SK-N-SH (cell line): ENCODE measurements at regions not wholly inside any gene's neighbourhood (a gene's known extent, or its start where the extent isn't known, plus 50 kb on each side); places are given as distances from the start of the nearest gene placed in this dataset.

Source experiments
- CTCF ChIA-PET: fragments of 300-600, 350-600 bp; formaldehyde crosslinking; extraction: SDS; loops from one replicate; lab custom pipeline; 2021; lab: Yijun Ruan, JAX
- POLR2A ChIA-PET: fragments of 350-600 bp; sonication (Branson Sonifier 250); formaldehyde crosslinking; extraction: SDS; loops from one replicate; lab custom pipeline; 2020; ENCODE audit warnings: antibody characterized with exemption, inconsistent platforms; lab: Yijun Ruan, JAX
- DNase-seq: peaks from one replicate; pipeline ENCODE4 v3.0.0; 2012
- H2AFZ ChIP-seq: fragments of 200-600 bp; sonication (generic); 2 replicates; pipeline ENCODE4 v1.8.1; 2016; ENCODE audit warnings: antibody characterized with exemption, mild to moderate bottlenecking, low read depth
- H3F3A ChIP-seq: fragments of 200-600 bp; sonication (generic); replicated peaks from 2 replicates; pipeline ENCODE3; 2016; ENCODE audit warnings: antibody characterized with exemption, mild to moderate bottlenecking; ENCODE audit not compliant: insufficient read depth
- H3K27ac ChIP-seq, 2 experiments: fragments of 200-500 bp in 1 of 2; fragments of 200-600 bp in 1 of 2; sonication (Bioruptor generic) in 1 of 2; sonication (generic), shearing (Covaris generic) in 1 of 2; 2 replicates each; pipeline versions ENCODE4 v1.5.1 to v1.6.1; 2014 to 2016; ENCODE audit warnings: low read depth in 2 of 2, inconsistent platforms in 1 of 2, low read length in 1 of 2, mild to moderate bottlenecking in 1 of 2, mixed read lengths in 1 of 2
- H3K27me3 ChIP-seq: fragments of 200-600 bp; sonication (generic), shearing (Covaris generic); 2 replicates; pipeline ENCODE4 v1.6.1; 2016; ENCODE audit warnings: mixed run types; ENCODE audit not compliant: insufficient read depth
- H3K36me3 ChIP-seq, 2 experiments: fragments of 200-500 bp in 1 of 2; fragments of 200-600 bp in 1 of 2; sonication (Bioruptor generic) in 1 of 2; sonication (generic) in 1 of 2; replicated peaks in 1 of 2; 2 replicates each; pipeline versions ENCODE3 to v1.5.1; 2014 to 2016; ENCODE audit warnings: low read length in 1 of 2, mild to moderate bottlenecking in 1 of 2; ENCODE audit not compliant: insufficient read depth in 2 of 2, control insufficient read depth in 1 of 2
- H3K4me1 ChIP-seq, 2 experiments: fragments of 200-500 bp in 1 of 2; fragments of 200-600 bp in 1 of 2; sonication (Bioruptor generic) in 1 of 2; sonication (generic), shearing (Covaris generic) in 1 of 2; 2 replicates each; pipeline versions ENCODE4 v1.5.1 to v1.6.1; 2014 to 2016; ENCODE audit warnings: low read depth in 1 of 2, low read length in 1 of 2, mixed run types in 1 of 2; ENCODE audit not compliant: insufficient read depth in 2 of 2, control insufficient read depth in 1 of 2
- H3K4me2 ChIP-seq: fragments of 200-600 bp; sonication (generic), shearing (Covaris generic); 2 replicates; pipeline ENCODE4 v1.6.1; 2017; ENCODE audit warnings: mixed run types
- H3K4me3 ChIP-seq, 2 experiments: fragments of 200-500 bp in 1 of 2; fragments of 200-600 bp in 1 of 2; sonication (Bioruptor generic) in 1 of 2; sonication (generic), shearing (Covaris generic) in 1 of 2; 2 replicates each; pipeline versions ENCODE4 v1.5.1 to v1.8.1; 2014 to 2016; ENCODE audit warnings: low read depth in 2 of 2, inconsistent platforms in 1 of 2, low read length in 1 of 2, mild to moderate bottlenecking in 1 of 2, mixed read lengths in 1 of 2, moderate library complexity in 1 of 2
- H3K79me2 ChIP-seq: fragments of 200-600 bp; sonication (generic); 2 replicates; pipeline ENCODE4 v1.8.1; 2017; ENCODE audit warnings: mild to moderate bottlenecking; ENCODE audit not compliant: insufficient read depth
- H3K9ac ChIP-seq: fragments of 200-600 bp; sonication (generic); 2 replicates; pipeline ENCODE4 v1.6.1; 2017; ENCODE audit warnings: mixed run types
- H3K9me2 ChIP-seq: fragments of 200-600 bp; sonication (generic); 2 replicates; pipeline ENCODE4 v1.6.1; 2017; ENCODE audit warnings: mixed run types
- H3K9me3 ChIP-seq: fragments of 200-600 bp; sonication (generic); 2 replicates; pipeline ENCODE4 v1.6.1; 2017; ENCODE audit warnings: mixed run types, mild to moderate bottlenecking, moderate library complexity
- H4K20me1 ChIP-seq: fragments of 200-600 bp; sonication (generic); 2 replicates; pipeline ENCODE4 v1.6.1; 2017; ENCODE audit warnings: mild to moderate bottlenecking, mixed run types; ENCODE audit not compliant: insufficient read depth
- EP300 ChIP-seq, 2 experiments: IDR thresholded peaks; 2 replicates each; pipeline versions ENCODE4 v1.4.0 to v1.6.1; 2012; ENCODE audit warnings: borderline replicate concordance in 1 of 2, low read depth in 1 of 2, low read length in 1 of 2
- FOSL2 ChIP-seq: IDR thresholded peaks from 2 replicates; pipeline ENCODE4 v1.4.0; 2012; ENCODE audit warnings: low read depth, mild to moderate bottlenecking, moderate library complexity, borderline replicate concordance
- FOXJ3 ChIP-seq: sonication (generic); formaldehyde crosslinking; IDR thresholded peaks from 2 replicates; pipeline ENCODE4 v1.5.1; 2020; ENCODE audit warnings: mild to moderate bottlenecking, missing genetic modification reagents
- FOXM1 ChIP-seq: IDR thresholded peaks from 2 replicates; pipeline ENCODE4 v1.4.0; 2012; ENCODE audit warnings: low read depth, mild to moderate bottlenecking
- GABPA ChIP-seq: IDR thresholded peaks from 2 replicates; pipeline ENCODE4 v1.4.0; 2012; ENCODE audit warnings: low read depth, mild to moderate bottlenecking
- GATA2 ChIP-seq: sonication (generic); formaldehyde crosslinking; IDR thresholded peaks from 2 replicates; pipeline ENCODE4 v1.5.0; 2020; ENCODE audit warnings: mild to moderate bottlenecking, missing genetic modification reagents
- JUND ChIP-seq: IDR thresholded peaks from 2 replicates; pipeline ENCODE4 v1.4.0; 2012
- NFIC ChIP-seq: IDR thresholded peaks from 2 replicates; pipeline ENCODE4 v1.4.0; 2012; ENCODE audit warnings: borderline replicate concordance
- RAD21 ChIP-seq: IDR thresholded peaks from 2 replicates; pipeline ENCODE4 v1.6.1; 2012; ENCODE audit warnings: mild to moderate bottlenecking, low read length
- RCOR1 ChIP-seq: fragments of 150-350 bp; IDR thresholded peaks from 2 replicates; pipeline ENCODE4 v1.6.1; 2017; ENCODE audit warnings: antibody characterized with exemption, low read length
- SIN3A ChIP-seq: IDR thresholded peaks from 2 replicates; pipeline ENCODE4 v1.6.1; 2012; ENCODE audit warnings: low read depth, mild to moderate bottlenecking, low read length, moderate library complexity, borderline replicate concordance
- SMC3 ChIP-seq: IDR thresholded peaks from 2 replicates; pipeline ENCODE4 v1.6.1; 2012; ENCODE audit warnings: low read depth, low read length, improper control_type of control experiment
- TEAD4 ChIP-seq: IDR thresholded peaks from 2 replicates; pipeline ENCODE4 v1.4.0; 2012; ENCODE audit warnings: mild to moderate bottlenecking, borderline replicate concordance; ENCODE audit not compliant: insufficient read depth
- YY1 ChIP-seq: IDR thresholded peaks from 2 replicates; pipeline ENCODE4 v1.4.0; 2012; ENCODE audit warnings: low read depth, mild to moderate bottlenecking
- WGBS: methylation state at CpG from one replicate; pipeline ENCODE4 v1.1.6; 2017; ENCODE audit warnings: low lambda C conversion rate; 5-methylcytosine and 5-hydroxymethylcytosine counted together
- TF ChIP-seq, protein P1 (sequence below): fragments of 150-350 bp; IDR thresholded peaks from 2 replicates; pipeline ENCODE4 v1.6.1; 2016; ENCODE audit warnings: mild to moderate bottlenecking, low read depth, low read length
- TF ChIP-seq, protein P2 (sequence below): IDR thresholded peaks from 2 replicates; pipeline ENCODE4 v1.6.1; 2012; ENCODE audit warnings: mild to moderate bottlenecking, low read depth, low read length, moderate library complexity
- TF ChIP-seq, protein P3 (sequence below): fragments of 200-600 bp; sonication (generic); IDR thresholded peaks from 2 replicates; pipeline ENCODE4 v1.6.1; 2017; ENCODE audit warnings: antibody characterized with exemption, mild to moderate bottlenecking, moderate library complexity
- TF ChIP-seq, protein P4 (sequence below): IDR thresholded peaks from 2 replicates; pipeline ENCODE4 v1.4.0; 2012; ENCODE audit warnings: low read depth, borderline replicate concordance
- TF ChIP-seq, protein P5 (sequence below): IDR thresholded peaks from 2 replicates; pipeline ENCODE4 v1.4.0; 2012; ENCODE audit warnings: low read depth, borderline replicate concordance

DNA sequence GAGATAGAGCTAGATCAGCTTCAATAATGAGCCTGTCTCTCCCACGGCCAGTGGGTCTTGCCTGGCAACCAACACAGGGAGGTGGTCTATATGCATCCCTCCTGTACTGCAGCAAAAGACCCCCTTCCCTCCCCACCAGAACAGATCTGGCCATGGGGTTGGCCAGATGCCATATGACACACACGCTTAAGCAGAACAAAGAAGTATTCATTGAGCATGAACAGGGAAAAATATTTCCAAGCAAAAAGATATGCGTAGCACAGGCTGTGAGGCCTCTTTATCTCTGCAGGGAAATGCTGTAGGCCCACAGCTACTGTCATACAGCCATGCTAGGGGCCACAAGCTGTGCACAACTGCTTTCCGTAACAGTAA, 73.4 kb upstream of the NRSN1 start:
- ChIA-PET CTCF (no interaction called here), POLR2A (no interaction called here)

More for the DNA sequence above, 73.4 kb upstream of the NRSN1 start:
- Histone ChIP-seq H4K20me1 (no peaks in the 10 kb centered on the region), H3K36me3 (no peaks in the 10 kb centered on the region), H3K27me3 (no peaks in the 10 kb centered on the region), H3F3A (no peaks in the 10 kb centered on the region), H3K27ac (no peak overlapping the region)
- 33% methylated on average over 4 of the region's 4 CpGs for WGBS
- no peak for DNase-seq
- TF ChIP-seq SIN3A (no peak), FOSL2 (no peak), NFIC (no peak), GABPA (no peak), GATA2 (CRISPR knock-in tag) (no peak), EP300 (IDR thresholded peaks at IDR 0.05; ENCODE audit: borderline replicate concordance in 1 of 2, low read depth in 1 of 2, low read length in 1 of 2) (no peak), SMC3 (no peak), TEAD4 (no peak), FOXM1 (no peak), FOXJ3 (CRISPR knock-in tag) (no peak), YY1 (no peak), RCOR1 (no peak), RAD21 (no peak), JUND (no peak)
- TF ChIP-seq, protein P1, sequence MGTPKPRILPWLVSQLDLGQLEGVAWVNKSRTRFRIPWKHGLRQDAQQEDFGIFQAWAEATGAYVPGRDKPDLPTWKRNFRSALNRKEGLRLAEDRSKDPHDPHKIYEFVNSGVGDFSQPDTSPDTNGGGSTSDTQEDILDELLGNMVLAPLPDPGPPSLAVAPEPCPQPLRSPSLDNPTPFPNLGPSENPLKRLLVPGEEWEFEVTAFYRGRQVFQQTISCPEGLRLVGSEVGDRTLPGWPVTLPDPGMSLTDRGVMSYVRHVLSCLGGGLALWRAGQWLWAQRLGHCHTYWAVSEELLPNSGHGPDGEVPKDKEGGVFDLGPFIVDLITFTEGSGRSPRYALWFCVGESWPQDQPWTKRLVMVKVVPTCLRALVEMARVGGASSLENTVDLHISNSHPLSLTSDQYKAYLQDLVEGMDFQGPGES = no peak
- TF ChIP-seq, protein P2, sequence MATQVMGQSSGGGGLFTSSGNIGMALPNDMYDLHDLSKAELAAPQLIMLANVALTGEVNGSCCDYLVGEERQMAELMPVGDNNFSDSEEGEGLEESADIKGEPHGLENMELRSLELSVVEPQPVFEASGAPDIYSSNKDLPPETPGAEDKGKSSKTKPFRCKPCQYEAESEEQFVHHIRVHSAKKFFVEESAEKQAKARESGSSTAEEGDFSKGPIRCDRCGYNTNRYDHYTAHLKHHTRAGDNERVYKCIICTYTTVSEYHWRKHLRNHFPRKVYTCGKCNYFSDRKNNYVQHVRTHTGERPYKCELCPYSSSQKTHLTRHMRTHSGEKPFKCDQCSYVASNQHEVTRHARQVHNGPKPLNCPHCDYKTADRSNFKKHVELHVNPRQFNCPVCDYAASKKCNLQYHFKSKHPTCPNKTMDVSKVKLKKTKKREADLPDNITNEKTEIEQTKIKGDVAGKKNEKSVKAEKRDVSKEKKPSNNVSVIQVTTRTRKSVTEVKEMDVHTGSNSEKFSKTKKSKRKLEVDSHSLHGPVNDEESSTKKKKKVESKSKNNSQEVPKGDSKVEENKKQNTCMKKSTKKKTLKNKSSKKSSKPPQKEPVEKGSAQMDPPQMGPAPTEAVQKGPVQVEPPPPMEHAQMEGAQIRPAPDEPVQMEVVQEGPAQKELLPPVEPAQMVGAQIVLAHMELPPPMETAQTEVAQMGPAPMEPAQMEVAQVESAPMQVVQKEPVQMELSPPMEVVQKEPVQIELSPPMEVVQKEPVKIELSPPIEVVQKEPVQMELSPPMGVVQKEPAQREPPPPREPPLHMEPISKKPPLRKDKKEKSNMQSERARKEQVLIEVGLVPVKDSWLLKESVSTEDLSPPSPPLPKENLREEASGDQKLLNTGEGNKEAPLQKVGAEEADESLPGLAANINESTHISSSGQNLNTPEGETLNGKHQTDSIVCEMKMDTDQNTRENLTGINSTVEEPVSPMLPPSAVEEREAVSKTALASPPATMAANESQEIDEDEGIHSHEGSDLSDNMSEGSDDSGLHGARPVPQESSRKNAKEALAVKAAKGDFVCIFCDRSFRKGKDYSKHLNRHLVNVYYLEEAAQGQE = no peak
- TF ChIP-seq, protein P3, sequence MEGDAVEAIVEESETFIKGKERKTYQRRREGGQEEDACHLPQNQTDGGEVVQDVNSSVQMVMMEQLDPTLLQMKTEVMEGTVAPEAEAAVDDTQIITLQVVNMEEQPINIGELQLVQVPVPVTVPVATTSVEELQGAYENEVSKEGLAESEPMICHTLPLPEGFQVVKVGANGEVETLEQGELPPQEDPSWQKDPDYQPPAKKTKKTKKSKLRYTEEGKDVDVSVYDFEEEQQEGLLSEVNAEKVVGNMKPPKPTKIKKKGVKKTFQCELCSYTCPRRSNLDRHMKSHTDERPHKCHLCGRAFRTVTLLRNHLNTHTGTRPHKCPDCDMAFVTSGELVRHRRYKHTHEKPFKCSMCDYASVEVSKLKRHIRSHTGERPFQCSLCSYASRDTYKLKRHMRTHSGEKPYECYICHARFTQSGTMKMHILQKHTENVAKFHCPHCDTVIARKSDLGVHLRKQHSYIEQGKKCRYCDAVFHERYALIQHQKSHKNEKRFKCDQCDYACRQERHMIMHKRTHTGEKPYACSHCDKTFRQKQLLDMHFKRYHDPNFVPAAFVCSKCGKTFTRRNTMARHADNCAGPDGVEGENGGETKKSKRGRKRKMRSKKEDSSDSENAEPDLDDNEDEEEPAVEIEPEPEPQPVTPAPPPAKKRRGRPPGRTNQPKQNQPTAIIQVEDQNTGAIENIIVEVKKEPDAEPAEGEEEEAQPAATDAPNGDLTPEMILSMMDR = no peak
- TF ChIP-seq, protein P4, sequence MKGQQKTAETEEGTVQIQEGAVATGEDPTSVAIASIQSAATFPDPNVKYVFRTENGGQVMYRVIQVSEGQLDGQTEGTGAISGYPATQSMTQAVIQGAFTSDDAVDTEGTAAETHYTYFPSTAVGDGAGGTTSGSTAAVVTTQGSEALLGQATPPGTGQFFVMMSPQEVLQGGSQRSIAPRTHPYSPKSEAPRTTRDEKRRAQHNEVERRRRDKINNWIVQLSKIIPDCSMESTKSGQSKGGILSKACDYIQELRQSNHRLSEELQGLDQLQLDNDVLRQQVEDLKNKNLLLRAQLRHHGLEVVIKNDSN = no peak
- TF ChIP-seq, protein P5, sequence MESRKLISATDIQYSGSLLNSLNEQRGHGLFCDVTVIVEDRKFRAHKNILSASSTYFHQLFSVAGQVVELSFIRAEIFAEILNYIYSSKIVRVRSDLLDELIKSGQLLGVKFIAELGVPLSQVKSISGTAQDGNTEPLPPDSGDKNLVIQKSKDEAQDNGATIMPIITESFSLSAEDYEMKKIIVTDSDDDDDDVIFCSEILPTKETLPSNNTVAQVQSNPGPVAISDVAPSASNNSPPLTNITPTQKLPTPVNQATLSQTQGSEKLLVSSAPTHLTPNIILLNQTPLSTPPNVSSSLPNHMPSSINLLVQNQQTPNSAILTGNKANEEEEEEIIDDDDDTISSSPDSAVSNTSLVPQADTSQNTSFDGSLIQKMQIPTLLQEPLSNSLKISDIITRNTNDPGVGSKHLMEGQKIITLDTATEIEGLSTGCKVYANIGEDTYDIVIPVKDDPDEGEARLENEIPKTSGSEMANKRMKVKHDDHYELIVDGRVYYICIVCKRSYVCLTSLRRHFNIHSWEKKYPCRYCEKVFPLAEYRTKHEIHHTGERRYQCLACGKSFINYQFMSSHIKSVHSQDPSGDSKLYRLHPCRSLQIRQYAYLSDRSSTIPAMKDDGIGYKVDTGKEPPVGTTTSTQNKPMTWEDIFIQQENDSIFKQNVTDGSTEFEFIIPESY = no peak
- TF ChIP-seq, all 33 proteins: peak for 0
- Histone ChIP-seq H3K4me2 (no peak overlapping the region), H3K9ac (no peak overlapping the region), H3K79me2 (no peaks in the 10 kb centered on the region), H3K9me3 (0 out of 2 replicates have a peak, but pooled peaks cover 5% of the 10 kb centered on the region), H3K4me1 (peaks cover 0 to 3% of the 10 kb centered on the region in 2 experiments; a peak in 1 of 4 replicates), H3K9me2 (no peaks in the 10 kb centered on the region), H3K4me3 (no peak overlapping the region), H2AFZ (no peak overlapping the region)
